ENCODE measurements at regions not wholly inside any gene's neighbourhood (a gene's known extent, or its start where the extent isn't known, plus 50 kb on each side); places are given as distances from the start of the nearest gene placed in this dataset.

GRCh38 chr6:145486306-145486705 is 249.0 kb downstream of the EPM2A start:
- Histone ChIP-seq H3K4me2 (ENCODE audit: insufficient read depth, low read length) (no peak overlapping the region), H3K27ac (ENCODE audit: low read depth, low read length) (no peak overlapping the region), H2AFZ (ENCODE audit: low read length) (no peak overlapping the region), H3K36me3 (ENCODE audit: insufficient read depth, low read length) (no peaks in the 10 kb centered on the region), H3K27me3 (ENCODE audit: insufficient read depth, low read length) (no peaks in the 10 kb centered on the region), H3K4me3 (ENCODE audit: insufficient read depth, low read length) (no peak overlapping the region), H3K79me2 (ENCODE audit: insufficient read depth, low read length) (no peaks in the 10 kb centered on the region), H3K4me1 (ENCODE audit: insufficient read depth, low read length) (no peaks in the 10 kb centered on the region), H4K20me1 (ENCODE audit: insufficient read depth, low read length) (no peaks in the 10 kb centered on the region), H3K9me3 (ENCODE audit: low read depth, low read length) (no peaks in the 10 kb centered on the region)
- DNase-seq (ENCODE audit: insufficient read length, low spot score, missing footprints), result no peak
- no peak for TF ChIP-seq CTCF (IDR thresholded peaks at IDR 0.05; ENCODE audit: extremely low read depth, low read depth, low read length)

- Histone ChIP-seq H3K36me3 (ENCODE audit: insufficient read depth, low read length) (no peaks in the 10 kb centered on the region), H2AFZ (ENCODE audit: low read length) (no peak overlapping the region), H3K4me2 (ENCODE audit: insufficient read depth, low read length) (no peak overlapping the region), H3K9me3 (ENCODE audit: low read depth, low read length) (no peaks in the 10 kb centered on the region), H4K20me1 (ENCODE audit: insufficient read depth, low read length) (no peaks in the 10 kb centered on the region), H3K4me3 (ENCODE audit: insufficient read depth, low read length) (no peak overlapping the region), H3K4me1 (ENCODE audit: insufficient read depth, low read length) (no peaks in the 10 kb centered on the region), H3K27ac (ENCODE audit: low read depth, low read length) (no peak overlapping the region), H3K27me3 (ENCODE audit: insufficient read depth, low read length) (no peaks in the 10 kb centered on the region), H3K79me2 (ENCODE audit: insufficient read depth, low read length) (no peaks in the 10 kb centered on the region)
- no peak for TF ChIP-seq CTCF (IDR thresholded peaks at IDR 0.05; ENCODE audit: extremely low read depth, low read depth, low read length)
- DNase-seq (ENCODE audit: insufficient read length, low spot score, missing footprints), result no peak
These were observed 245.7 kb downstream of the EPM2A start for GRCh38 chr6:145489583-145489982.

GRCh38 chr6:145490068-145490467 is 245.3 kb downstream of the EPM2A start:
- Histone ChIP-seq H3K27me3 (ENCODE audit: insufficient read depth, low read length) (no peaks in the 10 kb centered on the region), H2AFZ (ENCODE audit: low read length) (no peak overlapping the region), H4K20me1 (ENCODE audit: insufficient read depth, low read length) (no peaks in the 10 kb centered on the region), H3K27ac (ENCODE audit: low read depth, low read length) (no peak overlapping the region), H3K79me2 (ENCODE audit: insufficient read depth, low read length) (no peaks in the 10 kb centered on the region), H3K4me1 (ENCODE audit: insufficient read depth, low read length) (no peaks in the 10 kb centered on the region), H3K9me3 (ENCODE audit: low read depth, low read length) (no peaks in the 10 kb centered on the region), H3K4me3 (ENCODE audit: insufficient read depth, low read length) (no peak overlapping the region), H3K36me3 (ENCODE audit: insufficient read depth, low read length) (no peaks in the 10 kb centered on the region), H3K4me2 (ENCODE audit: insufficient read depth, low read length) (no peak overlapping the region)
- no peak for TF ChIP-seq CTCF (IDR thresholded peaks at IDR 0.05; ENCODE audit: extremely low read depth, low read depth, low read length)
- DNase-seq (ENCODE audit: insufficient read length, low spot score, missing footprints), result no peak

GRCh38 chr6:145491126-145491525 is 244.2 kb downstream of the EPM2A start:
- H3K36me3 ChIP-seq (ENCODE audit: insufficient read depth, low read length), result no peaks in the 10 kb centered on the region
- H4K20me1 ChIP-seq (ENCODE audit: insufficient read depth, low read length), result no peaks in the 10 kb centered on the region
- no peak for DNase-seq (ENCODE audit: insufficient read length, low spot score, missing footprints)
- no peak overlapping the region for H3K27ac ChIP-seq (ENCODE audit: low read depth, low read length)
- no peak for TF ChIP-seq CTCF (IDR thresholded peaks at IDR 0.05; ENCODE audit: extremely low read depth, low read depth, low read length)
- H3K27me3 ChIP-seq (ENCODE audit: insufficient read depth, low read length), result no peaks in the 10 kb centered on the region
- no peak overlapping the region for H2AFZ ChIP-seq (ENCODE audit: low read length)
- no peaks in the 10 kb centered on the region for H3K9me3 ChIP-seq (ENCODE audit: low read depth, low read length)
- no peaks in the 10 kb centered on the region for H3K79me2 ChIP-seq (ENCODE audit: insufficient read depth, low read length)
- H3K4me1 ChIP-seq (ENCODE audit: insufficient read depth, low read length), result no peaks in the 10 kb centered on the region
- no peak overlapping the region for H3K4me3 ChIP-seq (ENCODE audit: insufficient read depth, low read length)
- H3K4me2 ChIP-seq (ENCODE audit: insufficient read depth, low read length), result no peak overlapping the region

Measured in osteoblast (primary cell).